Muscle of back (tissue), 3 donors: ENCODE measurements at regions not wholly inside any gene's neighbourhood (a gene's known extent, or its start where the extent isn't known, plus 50 kb on each side); places are given as distances from the start of the nearest gene placed in this dataset.
"Not testable (repeated sequence)": the region's sequence is repeated elsewhere in the genome, so short reads cannot be mapped to it uniquely, and the experiment has no call there.

Experiments used
- DNase-seq, 3 donors: peaks; one replicate each; pipeline versions ENCODE4 v3.0.0 to v3.0.0-alpha.2; 2013

DNA sequence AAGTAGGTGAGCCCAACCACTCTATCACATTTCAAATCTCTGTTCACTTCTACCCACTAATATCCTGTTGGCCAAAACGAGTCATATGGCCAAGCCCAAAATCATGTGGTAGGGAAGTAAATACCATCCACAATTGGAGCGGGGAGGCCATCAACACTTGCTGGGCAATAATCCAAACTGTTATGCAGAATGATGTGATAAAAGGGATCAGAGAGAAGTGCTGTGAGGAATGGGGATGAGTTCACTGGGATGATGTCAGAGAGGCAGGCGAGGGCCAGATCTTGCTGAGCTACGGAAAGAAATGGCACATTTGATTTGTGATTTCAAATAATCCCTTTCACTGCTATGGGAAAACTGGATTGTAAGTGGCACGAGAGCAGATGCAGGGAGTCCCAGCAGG, 188.4 kb downstream of the NPIPA8 start:
- not testable (repeated sequence) for DNase-seq

DNA sequence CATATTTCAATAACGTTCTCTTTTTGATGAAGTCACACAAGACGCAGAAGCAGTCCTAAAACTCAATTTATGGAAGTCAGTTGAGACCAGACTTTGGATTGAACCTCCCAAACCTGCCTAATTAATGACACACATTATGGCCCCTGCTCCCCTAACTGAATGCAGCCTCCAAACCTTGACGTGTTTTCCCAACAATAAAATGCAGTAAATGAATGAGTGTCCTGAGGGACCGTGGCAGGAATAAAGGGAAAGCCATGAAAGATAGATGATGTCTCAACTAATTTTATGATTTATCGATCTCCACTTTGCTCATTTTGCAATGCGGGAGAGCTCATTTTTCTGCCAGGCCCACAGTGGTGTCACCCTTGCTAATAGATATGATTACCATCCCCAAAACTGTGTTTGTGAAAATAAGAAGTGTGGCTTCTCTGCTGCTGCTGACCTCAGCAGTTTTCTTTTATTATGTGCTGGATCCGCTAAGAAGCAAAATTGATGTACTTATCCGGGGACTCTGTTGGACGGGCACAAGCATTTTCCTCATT, 189.9 kb downstream of the NPIPA8 start:
- not testable (repeated sequence) for DNase-seq

DNA sequence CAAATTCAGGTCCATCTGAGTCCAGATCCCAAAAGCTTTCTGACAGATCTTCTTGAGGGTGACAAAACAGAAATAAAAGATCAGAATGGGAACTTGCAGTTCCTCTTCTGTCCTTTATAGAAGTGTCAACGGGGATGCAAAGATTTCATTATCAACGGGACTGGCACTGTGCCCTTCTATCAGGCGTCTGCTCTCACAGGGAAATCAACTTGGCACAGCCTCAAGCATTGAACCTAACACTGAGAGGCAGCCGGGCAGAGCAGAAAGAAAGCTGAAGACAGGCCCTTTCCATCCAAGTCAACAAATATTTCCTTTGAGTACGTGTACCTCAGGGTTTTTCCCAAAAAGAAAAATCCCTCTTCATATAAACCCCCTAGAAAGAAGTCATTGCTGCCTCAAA, 194.5 kb downstream of the NPIPA8 start:
- not testable (repeated sequence) for DNase-seq

DNA sequence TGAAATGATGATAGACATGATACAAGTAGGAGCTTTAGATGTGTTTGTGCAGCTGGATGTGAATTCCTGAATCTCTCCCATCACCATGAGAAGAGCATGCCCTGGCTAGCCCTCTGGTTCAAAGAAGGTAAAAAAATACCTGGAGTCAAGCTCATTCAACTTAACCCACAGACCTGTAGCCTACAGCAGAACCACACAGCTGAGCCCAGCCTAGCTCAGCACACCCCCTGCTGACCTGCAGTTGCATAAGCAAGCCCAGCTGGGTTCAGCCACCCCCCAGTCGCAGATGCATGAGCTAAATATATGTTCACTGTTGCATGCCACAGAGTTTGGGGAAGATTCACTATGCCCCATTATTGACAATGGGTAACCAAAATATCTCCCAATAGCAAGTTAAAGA, 200.2 kb downstream of the NPIPA8 start:
- not testable (repeated sequence) for DNase-seq

DNA sequence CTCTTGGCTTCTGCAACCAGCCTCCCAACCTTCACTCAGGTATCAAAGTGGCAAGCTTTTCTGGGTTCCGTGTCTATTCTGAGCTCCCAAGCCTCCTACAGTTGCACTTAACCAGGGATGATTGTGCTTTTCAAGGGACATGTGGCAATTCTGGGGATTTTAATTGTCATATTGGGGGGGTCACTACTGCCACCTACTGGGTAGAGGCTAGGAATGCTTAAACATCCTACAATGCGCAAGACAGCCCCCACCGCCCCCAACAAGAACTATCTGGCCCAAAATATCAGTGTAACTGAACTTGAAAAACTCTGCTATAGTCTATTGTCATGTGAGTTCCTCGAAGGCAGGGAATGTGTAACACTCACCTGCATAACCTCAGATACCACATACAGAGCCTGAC, 201.5 kb downstream of the NPIPA8 start:
- not testable (repeated sequence) for DNase-seq

DNA sequence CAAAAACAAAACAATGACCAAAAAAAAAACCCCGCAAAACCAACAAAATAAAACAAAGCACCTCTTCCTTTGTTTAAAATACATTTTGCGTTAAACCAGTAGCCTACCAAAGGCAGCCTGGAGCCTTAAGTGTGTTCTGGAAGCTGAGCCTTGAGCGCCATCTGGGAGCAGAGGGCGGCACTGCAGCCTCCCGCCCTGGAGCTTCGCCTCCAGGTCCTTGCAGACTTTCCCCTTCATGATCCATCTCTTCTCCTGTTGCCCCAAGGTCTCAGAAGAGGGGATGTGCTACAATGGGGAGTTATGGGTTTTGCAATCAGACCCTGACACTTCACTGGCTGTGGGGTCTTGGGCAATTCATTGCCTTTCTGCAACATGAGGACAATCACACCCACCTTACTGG, 204.9 kb downstream of the NPIPA8 start:
- DNase-seq, result not testable (repeated sequence)

DNA sequence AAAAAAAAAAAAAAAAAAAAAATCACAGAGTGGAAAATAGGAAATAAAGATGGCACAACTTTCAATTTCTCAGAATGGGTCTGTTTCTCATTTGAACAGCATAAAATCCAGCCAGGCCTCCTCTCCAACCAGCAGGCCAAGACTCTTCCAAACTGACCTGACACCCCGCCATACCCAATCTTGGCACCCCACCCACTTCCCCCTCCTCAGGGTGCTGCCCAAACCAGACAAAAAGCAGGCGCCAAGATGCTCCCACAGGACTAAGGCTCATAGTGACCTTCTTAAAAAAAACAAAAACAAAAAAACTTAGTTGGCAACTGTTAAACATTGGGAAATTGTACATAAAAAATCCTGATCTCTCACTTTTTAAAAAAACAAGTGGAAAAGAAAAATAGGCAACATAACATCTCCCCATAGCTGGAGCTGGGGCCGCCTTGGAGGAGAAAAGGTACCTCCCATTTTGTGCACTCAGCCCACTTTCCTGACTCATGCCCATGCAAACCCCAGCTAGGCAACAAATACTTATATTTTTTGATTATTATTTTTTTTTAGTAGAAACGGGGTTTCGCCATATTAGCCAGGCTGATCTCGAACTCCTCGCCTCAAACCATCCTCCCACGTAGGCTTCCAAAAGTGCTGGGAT, 205.9 kb downstream of the NPIPA8 start:
- not testable (repeated sequence) for DNase-seq

DNA sequence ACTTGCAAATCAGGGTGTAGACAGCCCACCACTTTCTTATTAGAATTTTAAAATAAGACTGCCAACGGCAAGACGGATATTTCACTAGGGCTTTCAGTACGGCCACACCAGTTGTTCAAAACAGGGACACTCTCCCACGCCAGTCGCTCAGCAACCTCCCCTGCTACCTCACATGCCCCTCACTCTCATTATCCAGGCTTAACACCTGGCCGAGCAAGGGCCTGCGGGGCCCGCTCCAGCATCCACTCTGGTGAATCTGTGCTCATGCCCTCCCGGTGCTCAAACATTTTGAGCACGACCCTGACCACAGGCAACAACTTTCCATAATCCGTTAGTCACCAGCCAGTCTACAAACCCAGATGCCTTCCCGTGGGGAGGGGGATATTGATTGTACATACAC, 209.5 kb downstream of the NPIPA8 start:
- not testable (repeated sequence) for DNase-seq

DNA sequence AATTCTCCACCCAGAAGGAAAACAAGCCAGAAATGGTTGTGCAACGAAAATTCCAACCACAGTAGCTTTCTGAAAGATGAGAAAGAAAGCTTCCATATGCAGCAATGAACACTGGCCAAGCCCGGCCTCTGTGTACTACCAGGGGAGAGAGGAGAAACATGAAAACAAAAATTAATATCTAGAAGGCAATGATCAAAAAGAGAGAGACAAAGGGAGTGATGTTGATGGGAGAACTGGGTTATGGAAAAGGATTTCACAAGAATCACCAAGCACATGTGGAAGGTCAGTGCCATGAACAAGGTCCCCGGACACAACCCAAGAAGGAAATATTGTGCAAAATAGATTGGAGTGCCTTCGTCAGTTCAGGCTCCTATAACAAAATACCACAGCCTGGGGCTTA, 217.4 kb downstream of the NPIPA8 start:
- peak in 1 of 3 donors; percentile 1 for DNase-seq

DNA sequence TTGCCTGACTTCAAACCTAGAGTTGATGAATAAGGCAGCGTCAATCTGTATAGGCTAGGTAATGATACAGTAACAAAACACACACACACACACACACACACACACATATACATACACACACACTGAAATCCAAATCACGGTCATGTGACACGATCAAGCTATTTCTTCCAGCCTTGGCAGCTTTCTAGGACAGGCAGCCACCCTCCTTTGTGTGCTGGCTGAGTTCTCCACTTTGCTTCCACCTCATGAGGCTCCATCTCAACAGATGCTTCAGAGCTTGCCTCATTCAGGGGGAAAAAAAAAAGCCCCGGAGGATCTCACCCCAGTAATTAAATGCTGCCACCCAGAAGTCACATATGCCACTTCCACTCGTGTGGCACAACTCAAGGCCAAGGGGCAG, 217.9 kb downstream of the NPIPA8 start:
- not testable (repeated sequence) for DNase-seq

DNA sequence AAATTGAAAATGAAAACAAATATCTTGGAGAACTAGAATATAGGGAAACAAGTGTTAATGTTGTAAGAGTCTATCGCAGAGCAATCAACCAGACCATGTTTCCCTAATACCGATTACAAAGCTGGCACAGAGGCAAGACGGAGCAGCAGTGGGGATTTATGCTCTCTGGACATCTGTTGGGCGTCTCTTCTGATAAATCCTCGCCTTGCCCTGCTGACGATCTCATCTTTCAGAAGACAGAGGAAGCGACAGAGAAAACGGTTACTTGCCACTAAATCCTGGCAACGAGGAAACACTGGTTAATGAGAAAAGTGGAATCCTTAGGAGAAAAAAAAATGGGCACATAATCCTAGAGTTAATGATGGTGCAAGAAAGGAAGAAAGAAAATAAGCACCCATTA, 218.5 kb downstream of the NPIPA8 start:
- peak in 1 of 3 donors; percentile 1 for DNase-seq

DNA sequence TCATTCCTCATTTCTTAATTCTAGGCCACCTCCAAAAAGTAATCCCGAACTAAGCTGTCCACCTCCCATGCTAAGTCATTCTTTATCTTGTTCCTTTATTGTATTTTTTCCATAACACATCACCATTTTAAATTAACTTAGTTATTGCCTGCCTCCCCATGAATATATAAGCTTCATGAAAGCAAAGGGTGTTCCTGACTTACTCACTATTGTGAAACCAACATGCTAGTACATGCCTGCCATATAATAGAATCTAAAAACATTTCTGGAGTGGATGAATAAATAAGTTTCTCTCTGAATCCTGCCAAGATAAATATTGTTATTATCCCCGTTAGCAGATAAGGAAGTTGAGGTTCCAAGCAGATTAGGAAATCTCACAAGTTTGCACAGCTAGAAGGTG, 232.1 kb downstream of the NPIPA8 start:
- DNase-seq, result not testable (repeated sequence)

DNA sequence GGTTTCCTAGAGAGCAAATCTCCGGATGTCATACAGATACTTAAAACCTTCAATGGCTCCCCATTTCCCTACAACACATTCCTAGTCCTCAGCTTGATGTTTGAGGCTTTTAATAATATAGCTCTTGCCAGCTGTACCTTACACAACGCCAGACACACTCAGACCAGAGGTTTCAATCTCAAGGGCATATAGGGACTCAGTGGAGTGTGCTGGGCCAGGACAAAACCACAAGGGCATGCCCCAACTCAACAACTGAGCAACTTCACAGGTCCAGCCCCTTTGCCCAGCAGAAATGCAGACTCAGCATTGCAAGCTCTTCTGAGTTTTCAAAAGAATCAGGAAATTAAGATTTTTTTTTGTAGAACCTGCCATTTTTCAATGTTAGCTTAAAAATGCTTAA, 235.5 kb downstream of the NPIPA8 start:
- not testable (repeated sequence) for DNase-seq

DNA sequence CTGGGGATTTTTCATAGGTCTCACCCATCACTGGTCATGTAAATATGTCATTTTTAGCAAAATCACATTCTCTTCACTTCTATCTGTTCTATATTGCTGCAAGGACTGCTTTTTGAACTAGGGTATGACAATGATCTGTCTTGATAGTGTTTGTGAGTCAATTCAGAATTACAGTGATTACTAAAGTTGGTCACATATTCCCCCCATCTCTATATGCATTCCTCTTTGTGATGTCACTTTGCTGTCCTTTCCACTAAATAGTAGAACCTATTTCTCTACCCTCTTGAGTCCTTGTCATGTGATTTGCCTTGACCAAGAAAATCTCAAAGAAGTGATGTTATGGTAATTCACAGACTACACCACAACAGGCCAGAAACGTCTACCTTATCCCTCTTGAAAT, 243.9 kb downstream of the NPIPA8 start:
- not testable (repeated sequence) for DNase-seq

DNA sequence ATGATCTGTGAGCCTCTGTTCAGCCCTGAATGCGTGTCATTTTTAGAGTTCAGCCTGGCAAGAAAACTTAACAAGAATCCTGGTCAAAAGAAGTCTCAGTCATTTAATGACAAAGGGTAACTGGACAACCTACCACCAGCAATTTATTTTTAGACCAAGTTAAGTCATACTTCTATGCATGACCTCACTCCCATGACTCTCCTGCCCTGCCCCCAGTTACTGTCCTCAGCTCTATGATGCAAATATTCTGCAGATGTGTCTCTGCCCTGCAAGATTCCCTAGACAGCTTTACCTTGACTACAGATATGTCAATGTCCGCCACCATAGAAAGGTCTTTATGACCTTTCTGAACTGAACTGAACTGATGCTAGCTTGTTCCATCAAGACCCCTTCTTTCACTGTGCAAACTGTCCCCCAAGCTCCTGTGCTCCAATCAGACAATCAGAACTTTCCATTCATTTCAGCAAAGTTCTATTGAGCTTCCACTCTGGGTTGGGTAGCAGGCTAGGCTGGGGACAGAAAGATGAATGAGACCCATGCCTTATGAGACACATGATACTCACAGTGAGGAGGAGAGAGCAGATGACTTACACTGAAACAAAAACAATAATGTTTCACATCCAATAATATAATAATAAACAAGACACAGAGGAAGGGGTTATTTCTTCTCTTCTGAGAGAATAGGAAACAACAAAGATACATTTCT, 255.7 kb downstream of the NPIPA8 start:
- not testable (repeated sequence) for DNase-seq

DNA sequence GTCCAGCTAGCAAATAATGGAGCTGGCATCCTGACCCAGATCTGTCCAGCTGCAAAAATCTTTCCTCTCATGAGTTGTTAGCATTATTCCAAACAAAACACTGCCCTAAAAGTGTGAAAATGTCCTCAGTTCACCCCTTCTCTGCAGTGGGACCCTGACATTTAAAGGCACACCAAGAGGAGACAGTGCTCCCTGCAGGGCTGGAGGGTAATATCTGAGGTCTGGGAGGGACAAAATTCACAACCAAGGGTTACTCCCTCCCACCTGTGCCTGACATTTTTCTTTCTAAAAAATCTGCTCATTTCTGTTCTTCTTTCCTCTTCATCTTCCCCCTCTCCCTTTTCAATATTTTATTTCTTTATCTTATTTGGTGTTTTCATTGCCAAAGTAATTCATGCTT, 258.6 kb downstream of the NPIPA8 start:
- DNase-seq, result not testable (repeated sequence)

DNA sequence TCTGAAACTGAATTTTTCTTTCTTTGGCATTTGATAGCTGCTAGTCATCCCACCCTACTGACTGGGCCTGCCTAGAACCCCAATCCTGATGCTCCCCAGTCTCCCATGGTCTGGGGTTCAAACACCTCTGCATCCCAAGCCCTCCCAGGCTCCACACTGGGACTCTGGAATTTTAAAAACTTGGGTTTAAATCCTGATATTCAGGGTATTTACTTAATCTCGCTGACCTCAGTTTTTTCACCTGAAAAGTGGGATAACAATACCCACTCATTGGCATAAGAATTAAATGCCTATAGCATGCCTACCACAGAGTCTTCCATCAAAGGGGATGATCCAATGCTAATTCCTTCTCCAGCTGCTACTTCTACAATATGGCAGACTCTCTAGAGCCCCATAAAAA, 264.4 kb downstream of the NPIPA8 start:
- no peak for DNase-seq

DNA sequence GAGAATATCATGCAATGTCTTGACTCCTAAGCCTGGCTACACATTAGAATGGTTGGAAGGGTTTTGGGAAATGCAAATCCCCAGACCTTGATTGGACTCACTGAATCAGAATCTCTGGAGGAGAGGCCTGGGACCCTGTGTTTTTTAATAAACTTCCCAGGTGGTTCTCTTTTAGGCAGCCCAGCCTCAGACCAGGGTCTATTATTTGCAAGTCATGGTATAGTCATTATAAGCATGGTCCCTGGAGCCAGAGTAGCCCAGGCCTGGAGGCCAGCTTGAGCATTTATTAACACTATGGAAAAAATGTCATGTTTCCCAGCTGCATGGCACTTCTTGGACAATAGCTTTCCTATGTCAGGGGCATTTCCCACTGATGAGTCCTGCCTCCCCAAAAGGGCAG, 266.9 kb downstream of the NPIPA8 start:
- no peak for DNase-seq

DNA sequence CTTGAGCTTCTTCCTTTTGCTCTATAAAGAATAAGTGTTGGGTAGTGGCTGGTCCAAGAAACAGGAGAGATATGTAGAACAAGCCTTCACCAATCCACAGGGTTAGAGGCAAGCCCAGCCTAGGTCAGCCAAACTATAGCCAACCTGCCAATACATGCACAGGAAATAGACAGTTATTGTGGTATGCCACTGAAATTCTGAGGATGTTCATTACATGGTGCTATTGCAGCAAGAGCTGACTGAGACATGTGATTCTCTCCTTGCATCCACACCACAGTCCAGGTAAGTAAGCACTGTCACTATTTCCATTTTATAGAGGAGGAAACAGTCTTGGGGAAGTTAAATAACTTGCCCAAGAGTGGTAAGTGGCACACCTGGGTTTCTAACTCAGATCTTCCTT, 268.1 kb downstream of the NPIPA8 start:
- no peak for DNase-seq

DNA sequence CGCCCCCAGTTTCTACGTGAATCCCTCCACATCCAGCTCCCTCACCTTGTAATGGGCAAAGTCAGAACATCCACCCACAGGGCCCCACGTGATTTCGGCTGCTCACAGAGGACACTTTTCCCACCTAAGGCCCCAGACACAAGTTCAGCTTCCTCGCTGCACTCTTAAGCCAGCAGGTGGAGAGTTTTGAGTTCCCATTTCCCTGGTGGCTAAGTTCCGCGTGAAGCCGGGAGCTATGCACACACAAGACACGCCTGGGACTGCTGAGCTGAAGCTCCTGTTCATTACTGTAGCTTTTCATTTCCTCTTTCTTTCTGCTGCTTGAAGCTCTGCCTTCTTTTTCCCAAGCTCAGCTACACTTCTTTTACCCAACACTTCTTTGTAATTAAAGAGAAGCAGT, 273.8 kb downstream of the NPIPA8 start:
- DNase-seq, result no peak

DNA sequence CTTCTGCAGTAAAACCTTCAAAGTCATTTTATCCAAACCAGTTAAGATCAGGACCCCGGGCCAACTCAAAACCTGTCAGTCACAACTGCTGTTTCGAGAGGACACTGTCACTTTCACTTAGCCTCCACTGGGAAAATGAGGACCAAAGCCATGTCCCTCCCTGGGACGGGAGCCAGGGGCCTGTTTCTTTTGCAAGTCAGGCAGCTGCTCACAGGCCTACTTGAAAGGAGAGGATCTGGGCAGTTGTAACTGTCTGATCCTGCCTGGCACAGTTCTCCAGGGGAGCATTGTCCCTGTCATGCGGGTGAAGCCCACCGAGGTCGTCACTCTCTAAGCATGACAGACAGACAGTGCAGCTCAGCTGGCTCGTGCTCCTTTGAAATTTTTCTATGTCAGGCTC, 276.2 kb downstream of the NPIPA8 start:
- peak in 1 of 3 donors; percentile 9 for DNase-seq

DNA sequence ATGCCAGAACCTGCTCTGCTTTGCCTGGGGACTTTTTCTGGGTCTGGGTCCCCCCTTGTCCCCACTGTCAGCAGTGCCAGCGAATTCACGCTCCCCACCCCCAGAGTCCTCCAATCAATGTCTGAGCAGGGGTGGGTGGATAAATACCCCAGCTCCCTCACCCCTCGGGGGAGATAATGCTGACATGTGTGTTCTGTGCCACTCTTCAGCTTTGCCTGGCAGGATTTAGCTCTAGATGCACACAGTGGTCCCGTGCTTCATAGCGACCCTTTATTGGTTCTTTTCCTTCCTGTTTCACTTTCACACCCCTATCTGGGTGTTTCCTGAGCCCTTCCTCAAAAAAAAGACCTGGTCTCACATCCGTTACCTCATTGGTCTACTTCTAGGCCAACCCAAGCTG, 277.0 kb downstream of the NPIPA8 start:
- no peak for DNase-seq

DNA sequence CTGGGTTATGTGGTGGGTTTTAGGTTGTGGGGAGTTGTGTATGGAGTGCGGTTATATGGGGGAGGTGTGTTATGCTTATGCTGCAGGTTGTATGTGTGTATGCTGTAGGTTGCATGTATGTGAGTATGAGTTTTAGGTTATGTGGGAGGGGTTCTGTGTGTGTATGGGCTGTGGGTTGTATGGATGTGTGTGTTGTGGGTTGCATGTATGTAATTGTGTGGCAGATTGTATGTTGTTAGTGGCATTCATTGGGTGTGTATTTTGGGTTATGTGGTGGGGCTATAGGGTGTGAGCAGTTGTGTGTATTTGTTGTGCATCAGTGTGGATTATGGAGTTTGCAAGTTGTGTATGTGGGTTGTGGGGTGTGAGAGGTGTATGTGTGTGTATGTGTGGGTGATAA, 277.4 kb downstream of the NPIPA8 start:
- DNase-seq, result no peak
